ENCODE measurements at regions not wholly inside any gene's neighbourhood (a gene's known extent, or its start where the extent isn't known, plus 50 kb on each side); places are given as distances from the start of the nearest gene placed in this dataset.

DNA sequence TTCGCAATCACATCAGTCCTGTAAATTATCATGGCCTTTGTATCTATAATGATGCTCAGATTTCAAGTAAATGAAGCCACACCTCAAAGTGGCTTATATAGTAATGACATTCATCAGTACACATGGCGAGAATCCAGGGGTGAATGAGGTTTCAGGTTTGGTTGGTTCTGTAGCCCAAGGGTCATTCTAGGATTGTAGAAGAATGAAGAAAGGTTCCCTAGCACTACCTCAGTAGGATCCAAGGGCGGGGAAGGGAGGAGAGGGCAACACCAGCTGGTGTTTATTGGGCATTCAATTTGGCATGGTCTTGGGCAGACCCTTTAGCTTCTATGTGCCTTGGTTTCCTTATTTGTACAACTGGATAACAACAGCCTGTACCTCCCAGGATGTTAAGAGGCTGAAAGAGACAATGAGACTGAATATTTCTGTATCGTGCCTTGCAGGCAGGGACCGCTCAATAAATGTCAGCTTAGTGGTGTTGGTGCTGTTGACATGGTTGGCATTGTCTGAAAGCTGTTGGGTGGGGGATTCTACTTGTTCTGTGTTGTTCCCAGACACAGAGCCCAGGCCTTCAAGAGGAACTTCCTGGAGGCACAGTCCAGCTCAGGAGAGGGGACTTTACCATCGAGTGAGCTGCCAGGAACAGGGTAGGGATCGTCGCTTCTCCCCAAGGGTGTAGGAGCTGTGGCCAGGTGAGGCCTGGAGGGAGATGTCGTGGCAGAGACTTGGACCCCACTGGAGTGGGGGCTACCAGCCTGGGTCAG, 388.2 kb downstream of the PTPRU start:
- TF ChIP-seq GATA3 (IDR thresholded peaks at IDR 0.05; ENCODE audit: low read depth, low read length), result no peak
- no peak for TF ChIP-seq GATA2 (IDR thresholded peaks at IDR 0.05; ENCODE audit: low read depth, low read length)

Data from SH-SY5Y (cell line).